Limb (tissue), 2 donors: ENCODE measurements at regions not wholly inside any gene's neighbourhood (a gene's known extent, or its start where the extent isn't known, plus 50 kb on each side); places are given as distances from the start of the nearest gene placed in this dataset.

Experiments
- DNase-seq, 2 donors: peaks; one replicate each; pipeline ENCODE4 v3.0.0-alpha.2; 2016; ENCODE audit errors: extremely low spot score in 2 of 2

DNA sequence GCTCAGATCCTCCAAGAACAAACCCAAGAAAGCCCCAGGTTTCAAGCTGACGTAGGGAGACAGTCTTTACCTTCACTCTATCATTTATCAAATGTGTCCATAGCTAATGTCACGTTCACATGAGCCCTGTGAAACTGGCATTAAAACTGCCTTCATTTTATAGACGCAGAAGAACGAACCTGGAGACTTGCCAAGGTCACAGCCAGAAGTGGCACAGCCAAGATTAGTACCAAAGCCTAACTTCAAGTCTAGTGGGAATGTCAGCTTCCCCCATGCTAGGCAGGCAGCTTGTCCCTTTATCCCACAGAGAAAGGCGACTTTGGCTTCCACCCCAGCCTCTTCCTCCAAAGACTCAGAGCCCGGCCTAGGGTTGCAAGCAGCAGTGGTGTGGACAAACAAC, 517.2 kb downstream of the SHQ1 start:
- DNase-seq, result no peak

- peak; percentile 54 to 65 for DNase-seq
These were observed 518.9 kb downstream of the SHQ1 start for GRCh38 chr3:72329354-72329753.

GRCh38 chr3:72328755-72329277, 519.4 kb downstream of the SHQ1 start:
- no peak for DNase-seq

GRCh38 chr3:72327008-72327407, 521.2 kb downstream of the SHQ1 start:
- no peak for DNase-seq

- no peak for DNase-seq
These were observed 523.9 kb downstream of the SHQ1 start for GRCh38 chr3:72324253-72324811.

- DNase-seq, result no peak
These were observed 524.5 kb downstream of the SHQ1 start for GRCh38 chr3:72323773-72324172.

- DNase-seq, result no peak
These were observed 525.8 kb downstream of the SHQ1 start for GRCh38 chr3:72322264-72322976.

DNA sequence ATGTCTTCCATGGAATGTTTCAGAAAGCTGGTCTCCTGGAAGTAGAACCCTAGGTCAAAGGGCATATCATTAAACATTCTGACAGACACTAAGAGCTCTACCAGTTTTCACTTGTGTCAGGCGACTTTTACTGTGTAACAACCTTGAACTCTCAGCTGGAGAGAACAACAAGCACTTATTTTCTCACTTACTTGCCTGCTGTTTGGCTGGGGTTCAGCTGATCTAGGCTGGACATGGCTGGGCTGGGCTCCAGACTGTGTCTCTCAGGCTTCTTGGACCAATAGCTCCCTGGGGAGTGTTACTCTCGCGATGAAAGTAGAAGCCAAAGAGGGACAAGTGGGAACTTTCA, 527.3 kb downstream of the SHQ1 start:
- DNase-seq, result no peak

GRCh38 chr3:72320095-72320954, 527.9 kb downstream of the SHQ1 start:
- no peak for DNase-seq

GRCh38 chr3:72319194-72320094, 528.8 kb downstream of the SHQ1 start:
- no peak for DNase-seq

DNA sequence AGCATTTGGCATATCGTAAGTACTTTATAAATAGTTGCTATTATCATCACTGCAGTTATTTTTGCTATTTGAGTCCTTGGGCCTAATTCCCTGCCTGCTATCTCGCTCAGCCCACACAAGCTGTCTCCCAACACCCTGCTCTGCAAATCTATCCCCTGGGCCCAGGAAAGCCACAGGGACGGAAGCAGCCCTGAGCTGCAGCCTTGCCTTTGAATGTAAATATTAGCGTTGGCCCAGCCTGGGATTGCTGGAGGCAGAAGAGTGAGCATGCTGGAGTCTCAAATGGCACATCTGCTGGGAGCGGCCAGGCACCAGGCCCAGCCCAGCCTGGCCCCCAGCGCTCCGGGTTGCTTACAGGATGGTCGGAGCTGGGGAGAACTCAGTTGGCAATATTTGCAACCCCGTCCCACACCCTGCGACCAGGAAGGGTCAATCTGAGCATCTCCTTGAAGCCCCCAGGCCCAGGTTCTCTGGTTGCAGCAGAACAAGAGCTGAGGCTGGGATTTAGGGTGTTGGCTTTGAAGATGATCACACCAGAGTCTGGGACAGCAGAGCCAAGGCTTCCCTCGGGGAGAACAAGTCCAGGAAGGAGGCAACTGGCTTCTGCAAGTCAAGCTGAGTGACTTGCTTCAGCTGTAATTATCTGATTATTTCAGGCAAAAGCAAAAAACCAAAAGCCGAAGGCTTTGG, 529.6 kb downstream of the SHQ1 start:
- DNase-seq, result no peak

DNA sequence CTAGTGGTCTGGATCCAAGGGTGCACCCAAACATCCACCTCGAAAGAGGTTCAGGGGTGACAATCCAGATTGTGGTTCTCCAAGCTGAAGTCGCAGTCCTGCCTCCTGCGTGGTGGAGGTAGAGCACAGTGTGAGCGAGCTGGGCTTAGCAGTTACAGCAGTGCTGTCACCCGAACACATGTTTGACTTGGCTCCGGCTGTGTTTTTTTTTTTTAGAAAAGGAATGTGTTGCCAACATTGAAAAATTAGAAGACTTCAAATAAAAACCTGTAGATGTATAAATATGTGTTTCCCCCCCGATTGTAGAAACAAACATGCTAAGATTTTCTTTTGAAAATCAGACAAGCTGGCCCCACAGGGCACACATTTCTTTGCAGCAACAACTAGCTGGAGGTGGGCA, 530.8 kb downstream of the SHQ1 start:
- no peak for DNase-seq

GRCh38 chr3:72316501-72317279, 531.6 kb downstream of the SHQ1 start:
- DNase-seq, result no peak

DNA sequence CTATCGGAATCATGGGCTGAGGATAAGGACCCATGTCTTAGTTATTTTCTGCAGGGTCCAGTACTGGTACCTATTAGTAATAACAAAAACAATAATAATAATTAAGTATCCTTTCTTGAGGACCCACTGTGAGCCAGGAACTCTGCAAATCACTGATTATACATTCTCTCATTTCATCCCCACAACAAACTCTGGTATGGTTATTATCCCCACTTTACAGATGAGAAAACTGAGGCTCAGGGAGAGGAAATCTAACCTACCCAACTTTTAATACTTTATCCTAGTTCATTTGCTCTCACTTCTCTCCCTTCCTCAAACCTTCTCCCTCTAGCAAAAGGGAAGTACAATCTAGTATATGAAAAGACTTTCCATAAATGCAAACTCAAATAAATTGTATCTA, 528.4 kb upstream of the PROK2 start:
- no peak for DNase-seq

GRCh38 chr3:72312339-72312738, 527.4 kb upstream of the PROK2 start:
- no peak for DNase-seq

- no peak for DNase-seq
These were observed 526.5 kb upstream of the PROK2 start for GRCh38 chr3:72311425-72311824.

- DNase-seq, result no peak
These were observed 525.8 kb upstream of the PROK2 start for GRCh38 chr3:72310419-72311380.

- no peak for DNase-seq
These were observed 524.9 kb upstream of the PROK2 start for GRCh38 chr3:72309661-72310418.
